B cell (primary cell): ENCODE measurements at regions not wholly inside any gene's neighbourhood (a gene's known extent, or its start where the extent isn't known, plus 50 kb on each side); places are given as distances from the start of the nearest gene placed in this dataset.

Source experiments
- ATAC-seq: fragments of 200-7000 bp; cut with Tn5 transposase; one replicate; pipeline ENCODE4 v1.10.0; 2021; ENCODE audit warnings: low read depth, mild to moderate bottlenecking, moderate number of reproducible peaks, moderate library complexity
- CTCF ChIA-PET: fragments of 350-600 bp; sonication (Branson Sonifier 250); formaldehyde crosslinking; loops from one replicate; lab custom pipeline; 2021; ENCODE audit warnings: antibody characterized with exemption, inconsistent platforms; lab: Charles Lee
- POLR2A ChIA-PET: fragments of 350-600 bp; sonication (Branson Sonifier 250); formaldehyde crosslinking; loops from one replicate; lab custom pipeline; 2021; ENCODE audit warnings: antibody characterized with exemption; lab: Charles Lee
- DNase-seq: peaks from one replicate; pipeline ENCODE4 v3.0.0; 2013
- H2AFZ ChIP-seq: 2 replicates; pipeline ENCODE4 v1.6.1; 2012; ENCODE audit warnings: mild to moderate bottlenecking, low read depth, low read length; ENCODE audit not compliant: insufficient read depth, poor library complexity, severe bottlenecking
- H3K27ac ChIP-seq, 2 donors: 1 replicate in 1 of 2; 2 replicates in 1 of 2; pipeline ENCODE4 v1.5.1; 2012 to 2013; ENCODE audit warnings: low read length in 2 of 2, mild to moderate bottlenecking in 2 of 2, moderate library complexity in 1 of 2
- H3K27me3 ChIP-seq, 4 experiments: fragments of 200-600 bp in 1 of 4; sonication (generic) in 1 of 4; replicated peaks in 1 of 4; 1 replicate in 2 of 4; 2 replicates in 2 of 4; pipeline versions ENCODE4 v1.6.1 to v1.7.0; 2013 to 2016; ENCODE audit warnings: low read length in 3 of 4, mild to moderate bottlenecking in 2 of 4, mixed read lengths in 1 of 4, moderate library complexity in 1 of 4; ENCODE audit not compliant: insufficient read depth in 4 of 4, control insufficient read depth in 3 of 4; ENCODE audit errors: control extremely low read depth in 1 of 4
- H3K36me3 ChIP-seq, 2 experiments: replicated peaks in 1 of 2; 1 replicate in 1 of 2; 2 replicates in 1 of 2; pipeline versions ENCODE4 v1.6.1 to v1.7.1; 2013; ENCODE audit warnings: low read length in 1 of 2; ENCODE audit not compliant: insufficient read depth in 2 of 2, control insufficient read depth in 1 of 2; ENCODE audit errors: control extremely low read depth in 1 of 2, extremely low read depth in 1 of 2
- H3K4me1 ChIP-seq, 2 donors: fragments of 200-600 bp in 1 of 2; sonication (generic) in 1 of 2; 1 replicate in 1 of 2; 2 replicates in 1 of 2; pipeline versions ENCODE4 v1.5.1 to v1.6.1; 2013 to 2017; ENCODE audit warnings: low read length in 2 of 2; ENCODE audit not compliant: control insufficient read depth in 2 of 2, insufficient read depth in 2 of 2
- H3K4me2 ChIP-seq: replicated peaks from 2 replicates; pipeline ENCODE3; 2012; ENCODE audit warnings: mild to moderate bottlenecking, low read depth, low read length; ENCODE audit not compliant: poor library complexity, severe bottlenecking
- H3K4me3 ChIP-seq, 5 experiments: fragments of 200-600 bp in 1 of 5; sonication (generic) in 1 of 5; 1 replicate in 3 of 5; 2 replicates in 2 of 5; pipeline versions ENCODE4 v1.5.1 to v1.7.0; 2011 to 2016; ENCODE audit warnings: low read length in 4 of 5, mild to moderate bottlenecking in 4 of 5, low read depth in 2 of 5, control low read depth in 1 of 5, moderate library complexity in 1 of 5; ENCODE audit not compliant: insufficient read depth in 1 of 5; ENCODE audit errors: control extremely low read depth in 1 of 5, extremely low read depth in 1 of 5
- H3K79me2 ChIP-seq: fragments of 200-600 bp; sonication (generic); one replicate; pipeline ENCODE4 v1.6.0; 2016; ENCODE audit warnings: low read length; ENCODE audit not compliant: control insufficient read depth, insufficient read depth
- H3K9ac ChIP-seq: fragments of 200-600 bp; sonication (generic); 2 replicates; pipeline ENCODE4 v1.6.1; 2017; ENCODE audit warnings: mild to moderate bottlenecking, low read length, moderate library complexity
- H3K9me3 ChIP-seq, 3 donors: one replicate each; pipeline versions ENCODE4 v1.6.1 to v1.7.1; 2013; ENCODE audit warnings: low read length in 2 of 3; ENCODE audit not compliant: control insufficient read depth in 2 of 3, insufficient read depth in 1 of 3; ENCODE audit errors: control extremely low read depth in 1 of 3
- H4K20me1 ChIP-seq: 2 replicates; pipeline ENCODE4 v1.6.0; 2012; ENCODE audit warnings: mild to moderate bottlenecking, low read length; ENCODE audit not compliant: insufficient read depth, control insufficient read depth, poor library complexity, severe bottlenecking
- H3K27ac Mint-ChIP-seq: one replicate; pipeline ENCODE4 v1.8.0; 2021; ENCODE audit warnings: mixed read lengths
- H3K27me3 Mint-ChIP-seq: one replicate; pipeline ENCODE4 v1.8.0; 2021; ENCODE audit warnings: mixed read lengths
- H3K4me1 Mint-ChIP-seq: one replicate; pipeline ENCODE4 v1.8.0; 2021; ENCODE audit warnings: mixed read lengths
- H3K4me3 Mint-ChIP-seq: one replicate; pipeline ENCODE4 v1.8.0; 2021; ENCODE audit warnings: mixed read lengths
- H3K9me3 Mint-ChIP-seq: one replicate; pipeline ENCODE4 v1.8.0; 2022; ENCODE audit warnings: mixed read lengths; ENCODE audit not compliant: insufficient read depth
- CTCF ChIP-seq: fragments of 200-600 bp; IDR thresholded peaks from one replicate; pipeline ENCODE4 v1.8.0; 2022; ENCODE audit warnings: antibody characterized with exemption, mild to moderate bottlenecking
- EZH2 ChIP-seq: IDR thresholded peaks from 2 replicates; pipeline ENCODE4 v1.6.1; 2012; ENCODE audit warnings: borderline replicate concordance, low read depth, mild to moderate bottlenecking, moderate library complexity, low read length; ENCODE audit not compliant: insufficient read depth, poor library complexity, severe bottlenecking
- WGBS: methylation state at CpG from one replicate; pipeline ENCODE4 v1.1.5; 2013; ENCODE audit warnings: missing lambda C conversion rate; ENCODE audit not compliant: insufficient coverage; 5-methylcytosine and 5-hydroxymethylcytosine counted together
- intact Hi-C: fragments of 100-400 bp; cut with micrococcal nuclease; formaldehyde crosslinking; loops from one replicate; pipeline ENCODE4 v1.10.0; 2022

- TF ChIP-seq EZH2, result no peak
- no peak for TF ChIP-seq CTCF
- Histone ChIP-seq H3K4me2 (no peak overlapping the region), H3K79me2 (no peaks in the 10 kb centered on the region), H3K27ac (no peak overlapping the region), H2AFZ (no peak overlapping the region), H3K4me3 (no peak overlapping the region), H3K9me3 (no peaks in the 10 kb centered on the region), H3K27me3 (no peaks in the 10 kb centered on the region), H3K36me3 (no peaks in the 10 kb centered on the region), H3K9ac (no peak overlapping the region), H4K20me1 (no peaks in the 10 kb centered on the region), H3K4me1 (no peaks in the 10 kb centered on the region)
- H3K27ac Mint-ChIP-seq, result no peak overlapping the region
- no peaks in the 10 kb centered on the region for H3K27me3 Mint-ChIP-seq
- no peak for ATAC-seq
- no peak for DNase-seq
- no peak overlapping the region for H3K4me3 Mint-ChIP-seq
- no CpG with 5 or more reads among the region's 3 CpGs for WGBS
- no peaks in the 10 kb centered on the region for H3K9me3 Mint-ChIP-seq
- H3K4me1 Mint-ChIP-seq, result no peaks in the 10 kb centered on the region
- intact Hi-C loops, result no loop called here
- ChIA-PET POLR2A (no interaction called here), CTCF (no interaction called here)
Measured at GRCh38 chrX:113195949-113196348, 355.3 kb upstream of the AMOT start.

GRCh38 chrX:113192418-113192817 lies 351.8 kb upstream of the AMOT start:
- no peaks in the 10 kb centered on the region for H3K27me3 ChIP-seq
- TF ChIP-seq EZH2 (no peak), CTCF (no peak)
- H3K36me3 ChIP-seq, result no peaks in the 10 kb centered on the region
- intact Hi-C loops, result no loop called here
- H4K20me1 ChIP-seq, result no peaks in the 10 kb centered on the region
- DNase-seq (no peak), ATAC-seq (no peak)
- no peaks in the 10 kb centered on the region for H3K79me2 ChIP-seq
- H3K4me3 Mint-ChIP-seq, result no peak overlapping the region
- no peaks in the 10 kb centered on the region for H3K9me3 Mint-ChIP-seq
- H3K27ac Mint-ChIP-seq, result no peak overlapping the region
- no peaks in the 10 kb centered on the region for H3K4me1 Mint-ChIP-seq
- peaks cover 0 to 8% (median 0%) of the 10 kb centered on the region in 3 donors for H3K9me3 ChIP-seq
- POLR2A ChIA-PET, result no interaction called here
- no peak overlapping the region for H3K9ac ChIP-seq
- no peak overlapping the region for H3K4me3 ChIP-seq
- H3K27ac ChIP-seq, result no peak overlapping the region
- H3K4me1 ChIP-seq, result no peaks in the 10 kb centered on the region
- CTCF ChIA-PET, result no interaction called here
- H3K4me2 ChIP-seq, result no peak overlapping the region
- H3K27me3 Mint-ChIP-seq, result no peaks in the 10 kb centered on the region
- no peak overlapping the region for H2AFZ ChIP-seq
